IPS-18a (cell line): ENCODE measurements at regions not wholly inside any gene's neighbourhood (a gene's known extent, or its start where the extent isn't known, plus 50 kb on each side); places are given as distances from the start of the nearest gene placed in this dataset.

Experiments
- H3K27ac ChIP-seq: one replicate; pipeline ENCODE4 v1.5.1; 2013; ENCODE audit warnings: low read length
- H3K27me3 ChIP-seq: one replicate; pipeline ENCODE4 v1.6.1; 2013; ENCODE audit warnings: mild to moderate bottlenecking, low read length; ENCODE audit not compliant: control insufficient read depth, insufficient read depth
- H3K36me3 ChIP-seq: one replicate; pipeline ENCODE4 v1.6.1; 2013; ENCODE audit warnings: low read depth, low read length; ENCODE audit not compliant: control insufficient read depth
- H3K4me1 ChIP-seq: one replicate; pipeline ENCODE4 v1.6.1; 2013; ENCODE audit warnings: low read depth, low read length; ENCODE audit not compliant: control insufficient read depth
- H3K4me3 ChIP-seq: one replicate; pipeline ENCODE4 v1.5.1; 2013; ENCODE audit warnings: low read length
- H3K9ac ChIP-seq: one replicate; pipeline ENCODE4 v1.6.1; 2013; ENCODE audit warnings: mild to moderate bottlenecking, low read length, moderate library complexity
- H3K9me3 ChIP-seq: one replicate; pipeline ENCODE4 v1.6.1; 2013; ENCODE audit warnings: low read depth, low read length; ENCODE audit not compliant: control insufficient read depth

DNA sequence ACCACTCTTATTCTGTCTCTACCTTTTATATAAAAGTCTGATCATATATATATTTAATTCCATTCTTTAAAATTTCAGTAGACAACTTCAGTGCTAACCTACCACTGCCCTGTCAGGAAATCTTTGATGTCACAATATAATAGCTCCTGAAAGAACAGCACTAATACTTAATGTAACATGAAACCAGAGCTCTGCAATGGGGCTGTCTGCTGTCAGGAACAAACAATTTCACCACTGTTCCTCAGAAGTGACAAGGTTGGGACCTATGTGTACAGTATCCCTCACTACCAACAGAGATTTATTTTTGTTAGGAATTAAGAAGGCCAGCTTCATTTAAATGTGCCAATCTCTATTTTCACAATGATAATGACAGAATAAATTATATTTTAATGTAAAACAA lies 165.5 kb upstream of the C11orf58 start:
- no peaks in the 10 kb centered on the region for H3K9me3 ChIP-seq
- H3K9ac ChIP-seq: no peak overlapping the region
- no peaks in the 10 kb centered on the region for H3K36me3 ChIP-seq
- no peaks in the 10 kb centered on the region for H3K27me3 ChIP-seq
- no peak overlapping the region for H3K4me3 ChIP-seq
- no peak overlapping the region for H3K27ac ChIP-seq
- H3K4me1 ChIP-seq: no peaks in the 10 kb centered on the region

DNA sequence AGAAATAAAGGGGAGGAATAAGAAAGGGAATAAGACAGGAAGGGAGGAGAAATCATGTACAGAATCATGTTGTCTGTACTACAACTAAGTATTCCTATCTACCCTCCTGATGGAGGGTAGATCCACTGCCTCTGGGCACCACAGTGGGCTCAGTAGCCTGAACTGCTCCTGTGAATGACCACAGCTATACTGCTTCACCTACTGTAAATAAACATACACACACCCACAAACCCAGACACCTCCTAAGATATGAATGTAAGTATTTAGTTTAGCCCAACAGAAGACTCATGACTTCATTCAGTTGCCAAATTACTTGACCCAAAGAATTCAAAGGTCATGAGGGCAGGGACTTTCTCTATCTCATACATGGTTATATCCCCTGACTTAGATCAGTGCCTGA lies 177.3 kb upstream of the C11orf58 start:
- Histone ChIP-seq H3K27ac (no peak overlapping the region), H3K36me3 (no peaks in the 10 kb centered on the region), H3K4me3 (no peak overlapping the region), H3K27me3 (no peaks in the 10 kb centered on the region), H3K9ac (no peak overlapping the region), H3K4me1 (no peaks in the 10 kb centered on the region), H3K9me3 (no peaks in the 10 kb centered on the region)

DNA sequence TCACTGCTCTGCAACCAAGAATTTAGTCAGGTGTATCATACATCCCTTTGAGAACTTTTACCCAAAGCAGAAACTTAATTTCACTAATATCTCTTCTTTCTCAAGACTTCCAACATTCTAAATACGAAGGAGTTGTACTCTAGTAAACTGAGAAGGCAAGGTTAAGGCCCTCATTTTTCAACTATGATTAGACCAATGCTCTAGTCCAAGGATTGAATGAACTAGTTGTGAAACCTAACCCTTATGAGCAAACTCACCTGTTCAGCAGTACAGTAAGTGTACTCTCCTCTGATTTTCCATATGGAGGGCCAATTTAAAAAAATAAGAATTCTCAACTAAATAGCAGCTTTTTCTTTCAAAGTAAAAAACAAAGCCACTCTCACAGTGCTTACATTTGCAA lies 180.0 kb upstream of the C11orf58 start:
- no peaks in the 10 kb centered on the region for H3K27me3 ChIP-seq
- H3K9ac ChIP-seq: no peak overlapping the region
- H3K4me3 ChIP-seq: no peak overlapping the region
- no peaks in the 10 kb centered on the region for H3K9me3 ChIP-seq
- H3K27ac ChIP-seq: no peak overlapping the region
- H3K4me1 ChIP-seq: no peaks in the 10 kb centered on the region
- no peaks in the 10 kb centered on the region for H3K36me3 ChIP-seq

DNA sequence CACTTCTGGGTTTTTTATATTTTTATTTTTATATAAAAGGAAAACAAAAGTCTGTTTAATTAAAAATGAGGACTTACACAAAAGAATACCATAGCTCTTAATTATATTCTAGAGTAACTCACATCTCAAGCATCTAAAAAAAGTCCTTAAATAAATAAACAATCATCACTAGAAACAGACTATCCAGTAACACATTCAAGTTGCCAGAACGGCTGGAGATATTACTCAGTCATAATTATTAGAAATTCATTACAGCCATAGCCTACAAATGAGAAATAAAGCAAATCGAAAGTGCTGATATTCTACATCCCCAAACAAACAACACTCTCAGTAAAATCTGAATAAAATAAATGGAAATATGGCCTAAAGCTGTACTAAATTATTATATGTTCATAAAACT lies 182.5 kb upstream of the C11orf58 start:
- Histone ChIP-seq H3K36me3 (no peaks in the 10 kb centered on the region), H3K4me1 (no peaks in the 10 kb centered on the region), H3K27ac (no peak overlapping the region), H3K9me3 (no peaks in the 10 kb centered on the region), H3K27me3 (no peaks in the 10 kb centered on the region), H3K4me3 (no peak overlapping the region), H3K9ac (no peak overlapping the region)

DNA sequence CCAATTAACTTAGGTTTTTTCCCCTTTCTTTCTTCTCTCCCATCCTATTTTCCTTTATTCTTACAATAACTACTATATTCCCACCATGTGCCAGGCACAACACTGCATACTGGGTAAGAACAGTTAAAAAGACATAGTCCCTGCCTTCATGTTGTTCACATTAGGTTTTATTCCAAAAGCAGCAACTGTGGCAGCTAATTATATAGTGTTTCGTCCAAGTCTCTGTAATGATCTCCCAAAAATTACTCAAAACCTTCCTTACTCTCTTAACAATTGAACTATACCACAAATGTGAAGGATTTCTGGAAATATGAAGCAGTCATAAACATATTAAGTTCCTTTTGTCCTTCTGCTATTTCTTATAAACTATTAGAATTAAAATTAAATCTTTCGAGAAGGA lies 184.1 kb upstream of the C11orf58 start:
- Histone ChIP-seq H3K4me3 (no peak overlapping the region), H3K9me3 (no peaks in the 10 kb centered on the region), H3K4me1 (no peaks in the 10 kb centered on the region), H3K36me3 (no peaks in the 10 kb centered on the region), H3K27ac (no peak overlapping the region), H3K27me3 (no peaks in the 10 kb centered on the region), H3K9ac (no peak overlapping the region)

DNA sequence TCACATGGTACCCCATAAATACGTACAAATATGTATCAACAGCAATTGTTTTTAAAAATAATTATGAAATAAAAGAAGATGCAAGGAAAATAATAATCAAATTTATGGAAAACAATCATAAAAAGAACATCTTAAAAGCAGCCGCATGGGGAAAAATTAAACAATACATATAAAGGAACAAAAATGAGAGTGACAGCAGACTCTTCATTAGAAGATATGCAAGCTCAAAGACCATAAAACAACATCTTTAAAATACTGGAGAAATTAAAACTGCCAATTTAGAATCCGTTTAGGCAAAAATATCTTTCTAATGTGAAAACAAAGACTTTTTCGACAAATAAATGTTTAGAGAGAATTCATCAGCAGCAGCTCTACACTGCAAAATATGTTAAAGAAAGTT lies 190.6 kb upstream of the C11orf58 start:
- H3K9me3 ChIP-seq: no peaks in the 10 kb centered on the region
- H3K9ac ChIP-seq: no peak overlapping the region
- H3K27me3 ChIP-seq: no peaks in the 10 kb centered on the region

DNA sequence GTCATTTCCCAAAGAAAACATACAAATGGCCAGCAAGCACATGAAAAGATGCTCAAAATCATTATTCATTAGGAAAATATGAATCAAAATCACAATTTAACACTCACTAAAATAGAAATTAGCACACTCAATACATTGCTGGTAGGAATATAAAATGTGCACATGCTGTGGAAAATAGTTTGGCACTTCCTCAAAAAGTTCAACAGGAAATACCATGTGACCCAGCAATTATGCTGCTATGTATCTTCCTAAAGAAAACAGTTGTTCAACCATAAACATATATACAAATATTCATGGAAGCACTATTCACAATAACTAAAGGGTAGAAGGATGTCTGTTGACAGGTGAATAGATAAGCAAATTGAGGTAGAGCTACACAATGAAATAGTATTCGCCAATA lies 187.3 kb upstream of the SOX6 start:
- Histone ChIP-seq H3K36me3 (no peaks in the 10 kb centered on the region), H3K4me1 (no peaks in the 10 kb centered on the region), H3K27me3 (no peaks in the 10 kb centered on the region), H3K4me3 (no peak overlapping the region), H3K9me3 (no peaks in the 10 kb centered on the region), H3K9ac (no peak overlapping the region), H3K27ac (no peak overlapping the region)

More for the DNA sequence above, 190.6 kb upstream of the C11orf58 start:
- H3K4me3 ChIP-seq: no peak overlapping the region
- no peak overlapping the region for H3K27ac ChIP-seq
- H3K36me3 ChIP-seq: no peaks in the 10 kb centered on the region
- H3K4me1 ChIP-seq: no peaks in the 10 kb centered on the region

DNA sequence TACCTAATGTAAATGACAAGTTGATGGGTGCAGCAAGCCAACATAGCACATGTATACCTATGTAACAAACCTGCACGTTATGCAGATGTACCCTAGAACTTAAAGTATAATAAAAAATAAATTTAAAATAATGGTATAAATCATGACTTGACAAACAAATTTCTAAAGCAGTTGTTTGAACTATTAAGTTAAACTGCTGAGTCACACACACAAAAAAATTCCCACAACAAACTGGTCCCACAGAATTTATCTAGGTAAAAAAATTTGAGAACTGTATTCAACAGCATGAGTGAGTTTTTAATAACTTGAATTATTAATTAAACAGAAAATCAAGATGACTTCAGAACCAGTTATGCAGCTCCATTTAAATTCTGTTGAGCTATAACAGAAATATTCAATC lies 186.0 kb upstream of the SOX6 start:
- no peaks in the 10 kb centered on the region for H3K36me3 ChIP-seq
- no peak overlapping the region for H3K4me3 ChIP-seq
- H3K27me3 ChIP-seq: no peaks in the 10 kb centered on the region

DNA sequence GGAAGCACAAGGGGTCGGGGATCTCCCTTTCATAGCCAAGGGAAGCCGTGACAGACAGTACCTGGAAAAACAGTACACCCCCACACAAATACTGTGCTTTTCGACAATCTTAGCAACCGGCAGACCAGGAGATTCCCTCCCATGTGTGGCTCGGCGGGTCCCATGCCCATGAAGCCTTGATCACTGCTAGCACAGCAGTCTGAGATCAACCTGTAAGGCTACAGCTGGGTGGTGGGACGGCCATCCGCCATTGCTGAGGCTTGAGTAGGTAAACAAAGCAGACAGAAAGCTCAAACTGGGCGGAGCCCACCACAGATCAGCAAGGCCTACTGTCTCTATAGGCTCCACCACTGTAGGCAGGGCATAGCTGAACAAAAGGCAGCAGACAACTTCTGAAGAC lies 180.2 kb upstream of the SOX6 start:
- H3K4me3 ChIP-seq: no peak overlapping the region
- H3K9ac ChIP-seq: no peak overlapping the region
- H3K9me3 ChIP-seq: no peaks in the 10 kb centered on the region
- H3K27me3 ChIP-seq: no peaks in the 10 kb centered on the region
- H3K36me3 ChIP-seq: no peaks in the 10 kb centered on the region
- no peaks in the 10 kb centered on the region for H3K4me1 ChIP-seq
- no peak overlapping the region for H3K27ac ChIP-seq

More for the DNA sequence above, 186.0 kb upstream of the SOX6 start:
- H3K9me3 ChIP-seq: no peaks in the 10 kb centered on the region
- H3K4me1 ChIP-seq: no peaks in the 10 kb centered on the region
- no peak overlapping the region for H3K27ac ChIP-seq
- H3K9ac ChIP-seq: no peak overlapping the region

DNA sequence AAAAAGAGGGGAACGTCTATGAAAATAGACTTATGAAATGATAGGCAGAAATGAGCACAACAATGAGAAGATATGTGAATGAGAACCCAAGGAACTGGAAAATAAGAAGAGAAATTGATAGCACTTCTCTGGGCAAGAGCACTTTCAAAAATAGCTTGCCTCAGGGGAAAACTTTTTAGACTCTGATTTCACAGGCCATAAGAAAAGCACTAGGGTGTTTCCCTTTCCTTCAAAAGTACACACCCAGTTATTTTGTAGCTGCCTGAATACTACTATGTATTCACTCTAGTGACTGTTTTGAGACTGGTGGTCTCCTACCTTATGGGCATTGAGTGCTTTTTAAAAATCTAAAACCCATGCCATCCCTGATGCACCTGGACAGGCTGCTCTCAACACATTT lies 172.3 kb upstream of the SOX6 start:
- Histone ChIP-seq H3K4me1 (no peaks in the 10 kb centered on the region), H3K27me3 (no peaks in the 10 kb centered on the region), H3K9ac (no peak overlapping the region), H3K36me3 (no peaks in the 10 kb centered on the region), H3K9me3 (no peaks in the 10 kb centered on the region), H3K4me3 (no peak overlapping the region), H3K27ac (no peak overlapping the region)

DNA sequence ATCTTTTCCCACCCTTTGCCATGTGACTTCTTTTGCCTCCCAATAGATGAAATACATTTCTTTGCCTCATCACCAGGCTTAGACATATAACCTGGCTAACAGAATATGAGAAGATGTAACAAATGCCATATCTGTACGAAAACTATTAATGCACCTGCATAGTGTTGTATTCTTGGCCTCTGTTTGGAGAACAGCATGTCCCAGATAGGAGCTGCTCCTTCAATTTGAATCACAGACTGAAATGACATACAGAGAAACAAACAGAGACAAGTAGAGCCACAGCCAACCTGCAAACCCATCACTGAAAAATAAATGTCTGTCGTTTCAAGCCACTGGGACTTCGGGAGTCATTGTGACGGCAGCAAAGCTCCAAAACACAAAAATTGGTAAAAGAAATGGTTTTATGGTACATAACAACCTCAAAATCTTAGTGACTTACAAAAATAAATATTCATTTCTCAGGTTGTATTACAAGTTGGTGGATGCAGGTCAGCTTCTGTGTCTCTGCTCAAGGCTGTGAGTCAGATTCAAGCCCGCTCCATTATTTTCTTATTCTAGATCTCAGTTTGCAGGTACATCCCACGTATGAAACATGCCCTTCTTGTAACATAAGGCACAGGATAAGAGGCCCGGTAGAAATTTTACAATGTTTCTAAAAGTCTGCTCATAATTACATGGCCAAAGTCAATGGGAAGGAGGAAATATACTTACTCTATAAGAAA lies 171.3 kb upstream of the SOX6 start:
- Histone ChIP-seq H3K27ac (no peak overlapping the region), H3K4me3 (no peak overlapping the region), H3K4me1 (no peaks in the 10 kb centered on the region), H3K9me3 (no peaks in the 10 kb centered on the region), H3K9ac (no peak overlapping the region), H3K36me3 (no peaks in the 10 kb centered on the region), H3K27me3 (no peaks in the 10 kb centered on the region)

DNA sequence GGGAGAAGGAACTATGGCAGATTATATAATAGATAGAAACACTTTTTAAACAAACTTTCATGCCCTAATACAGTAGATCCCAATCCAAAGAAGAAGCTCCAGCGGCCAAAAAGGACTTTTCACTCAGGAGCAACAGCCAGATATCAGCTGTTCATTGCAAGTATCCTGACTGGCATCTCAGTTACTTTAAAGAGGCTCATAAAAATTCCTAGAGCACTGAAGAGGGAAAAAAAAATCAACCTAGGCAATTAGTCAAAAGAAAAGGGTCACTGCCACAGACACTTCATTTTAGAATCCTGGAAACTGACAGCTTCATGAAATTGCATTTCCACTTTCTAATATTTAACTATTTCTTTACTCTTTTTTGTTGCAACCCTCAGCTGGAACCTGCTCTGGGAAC lies 170.6 kb upstream of the SOX6 start:
- no peak overlapping the region for H3K27ac ChIP-seq
- H3K4me3 ChIP-seq: no peak overlapping the region
- no peaks in the 10 kb centered on the region for H3K36me3 ChIP-seq
- H3K4me1 ChIP-seq: no peaks in the 10 kb centered on the region
- H3K9me3 ChIP-seq: no peaks in the 10 kb centered on the region
- no peak overlapping the region for H3K9ac ChIP-seq
- no peaks in the 10 kb centered on the region for H3K27me3 ChIP-seq
